Dendritic cell treated with granulocyte-macrophage colony-stimulating factor and Interleukin-4, amounts not matched to agents 40 ng/mL and 50 ng/mL, for 4 days (primary cell): ENCODE measurements at regions not wholly inside any gene's neighbourhood (a gene's known extent, or its start where the extent isn't known, plus 50 kb on each side); places are given as distances from the start of the nearest gene placed in this dataset.

ENCODE experiments used
- H3K27ac Mint-ChIP-seq: one replicate; pipeline ENCODE4 v1.8.0; 2022; ENCODE audit warnings: mild to moderate bottlenecking, mixed read lengths
- H3K27me3 Mint-ChIP-seq: one replicate; pipeline ENCODE4 v1.8.0; 2022; ENCODE audit warnings: mild to moderate bottlenecking, mixed read lengths
- H3K36me3 Mint-ChIP-seq: one replicate; pipeline ENCODE4 v1.8.0; 2022; ENCODE audit warnings: low read depth, mixed read lengths
- H3K4me1 Mint-ChIP-seq: one replicate; pipeline ENCODE4 v1.8.0; 2022; ENCODE audit warnings: low read depth, mixed read lengths
- H3K4me3 Mint-ChIP-seq: one replicate; pipeline ENCODE4 v1.8.0; 2022; ENCODE audit warnings: mild to moderate bottlenecking, moderate library complexity, mixed read lengths
- H3K9me3 Mint-ChIP-seq: one replicate; pipeline ENCODE4 v1.8.0; 2022; ENCODE audit warnings: mixed read lengths
- intact Hi-C: fragments of 100-400 bp; cut with micrococcal nuclease; formaldehyde crosslinking; loops from one replicate; pipeline ENCODE4 v1.15.0; 2022

DNA sequence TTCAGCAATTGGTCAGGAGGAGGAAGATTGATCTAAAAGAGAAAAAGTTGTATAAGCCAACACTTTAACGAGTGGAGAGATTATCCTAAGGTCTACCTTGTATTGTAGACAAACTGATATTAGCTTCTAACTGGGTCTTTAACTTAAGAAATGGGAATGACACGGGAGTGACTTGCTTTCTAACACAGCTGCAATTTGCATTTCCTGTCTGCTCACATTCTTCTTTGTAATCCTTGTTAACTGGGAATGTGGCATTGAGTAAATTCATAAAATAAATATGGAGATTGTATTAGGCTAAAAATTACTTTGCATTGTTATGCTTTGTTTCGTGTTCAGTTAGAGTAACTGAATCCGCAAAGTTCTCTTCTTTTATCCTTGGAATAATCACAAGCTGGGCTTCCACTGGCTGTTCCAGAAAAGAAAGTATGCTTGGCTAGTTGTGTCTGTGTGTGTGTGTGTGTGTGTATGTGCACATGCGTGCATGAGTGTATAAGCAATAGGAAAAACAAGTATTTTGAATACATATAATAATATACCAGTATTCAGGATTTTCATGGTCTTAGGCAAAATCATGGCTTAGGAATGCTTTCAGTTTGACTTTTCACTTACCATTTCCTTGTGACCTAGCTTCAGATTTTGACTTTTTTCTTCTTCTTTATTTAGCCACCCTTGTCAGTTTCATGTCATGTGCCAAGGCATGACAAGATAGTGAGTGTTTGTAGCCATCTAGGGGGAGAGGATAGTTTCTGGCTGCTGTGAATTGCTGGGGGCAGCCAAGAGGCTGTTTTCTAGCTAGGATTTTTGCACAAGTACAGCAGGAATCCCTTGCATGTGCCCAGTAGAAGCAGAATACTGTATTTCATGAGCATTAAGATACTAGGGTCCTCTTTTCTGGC is 54.5 kb upstream of the FZD8 start:
- no peaks in the 10 kb centered on the region for H3K36me3 Mint-ChIP-seq
- intact Hi-C loops = no loop called here
- no peak overlapping the region for H3K27ac Mint-ChIP-seq
- H3K9me3 Mint-ChIP-seq = no peaks in the 10 kb centered on the region
- H3K4me3 Mint-ChIP-seq = no peak overlapping the region
- no peaks in the 10 kb centered on the region for H3K27me3 Mint-ChIP-seq
- no peaks in the 10 kb centered on the region for H3K4me1 Mint-ChIP-seq

- H3K9me3 Mint-ChIP-seq = no peaks in the 10 kb centered on the region
- H3K36me3 Mint-ChIP-seq = no peaks in the 10 kb centered on the region
- H3K4me3 Mint-ChIP-seq = no peak overlapping the region
- H3K4me1 Mint-ChIP-seq = no peaks in the 10 kb centered on the region
- no peak overlapping the region for H3K27ac Mint-ChIP-seq
- intact Hi-C loops = no loop called here
- no peaks in the 10 kb centered on the region for H3K27me3 Mint-ChIP-seq
These were observed 51.7 kb upstream of the FZD8 start for GRCh38 chr10:35693800-35694199.
